ENCODE measurements at regions not wholly inside any gene's neighbourhood (a gene's known extent, or its start where the extent isn't known, plus 50 kb on each side); places are given as distances from the start of the nearest gene placed in this dataset.

- no peak for DNase-seq
Measured at GRCh38 chr22:27212102-27212501, 554.7 kb downstream of the MIAT start.

GRCh38 chr22:27212617-27213177 lies 555.3 kb downstream of the MIAT start:
- DNase-seq: no peak

GRCh38 chr22:27213294-27213693 lies 555.9 kb downstream of the MIAT start:
- no peak for DNase-seq

- no peak for DNase-seq
Measured at GRCh38 chr22:27213766-27214581, 556.6 kb downstream of the MIAT start.

- no peak for DNase-seq
Measured at GRCh38 chr22:27214691-27215090, 557.3 kb downstream of the MIAT start.

- no peak for DNase-seq
Measured at GRCh38 chr22:27215871-27216270, 558.5 kb downstream of the MIAT start.

- DNase-seq: no peak
Measured at GRCh38 chr22:27216444-27216843, 559.1 kb downstream of the MIAT start.

GRCh38 chr22:27217154-27217553 lies 559.8 kb downstream of the MIAT start:
- DNase-seq: no peak

GRCh38 chr22:27218012-27218920 lies 560.9 kb downstream of the MIAT start:
- no peak for DNase-seq

GRCh38 chr22:27219036-27219435 lies 561.6 kb downstream of the MIAT start:
- DNase-seq: no peak

GRCh38 chr22:27220339-27220738 lies 563.0 kb downstream of the MIAT start:
- DNase-seq: no peak

- DNase-seq: no peak
Measured at GRCh38 chr22:27222178-27222577, 564.8 kb downstream of the MIAT start.

- DNase-seq: no peak
Measured at GRCh38 chr22:27223317-27224177, 566.2 kb downstream of the MIAT start.

GRCh38 chr22:27224485-27225374 lies 567.3 kb downstream of the MIAT start:
- DNase-seq: no peak

- no peak for DNase-seq
Measured at GRCh38 chr22:27226666-27227065, 569.3 kb downstream of the MIAT start.

- DNase-seq: no peak
Measured at GRCh38 chr22:27228771-27229170, 571.4 kb downstream of the MIAT start.

GRCh38 chr22:27230189-27230588 lies 571.4 kb downstream of the MN1 start:
- DNase-seq: no peak

- no peak for DNase-seq
Measured at GRCh38 chr22:27231266-27231665, 570.3 kb downstream of the MN1 start.

GRCh38 chr22:27232077-27232476 lies 569.5 kb downstream of the MN1 start:
- DNase-seq: no peak

- no peak for DNase-seq
Measured at GRCh38 chr22:27237080-27237741, 564.3 kb downstream of the MN1 start.

Data from T-helper 2 cell (primary cell).